ENCODE measurements at regions not wholly inside any gene's neighbourhood (a gene's known extent, or its start where the extent isn't known, plus 50 kb on each side); places are given as distances from the start of the nearest gene placed in this dataset.

DNA sequence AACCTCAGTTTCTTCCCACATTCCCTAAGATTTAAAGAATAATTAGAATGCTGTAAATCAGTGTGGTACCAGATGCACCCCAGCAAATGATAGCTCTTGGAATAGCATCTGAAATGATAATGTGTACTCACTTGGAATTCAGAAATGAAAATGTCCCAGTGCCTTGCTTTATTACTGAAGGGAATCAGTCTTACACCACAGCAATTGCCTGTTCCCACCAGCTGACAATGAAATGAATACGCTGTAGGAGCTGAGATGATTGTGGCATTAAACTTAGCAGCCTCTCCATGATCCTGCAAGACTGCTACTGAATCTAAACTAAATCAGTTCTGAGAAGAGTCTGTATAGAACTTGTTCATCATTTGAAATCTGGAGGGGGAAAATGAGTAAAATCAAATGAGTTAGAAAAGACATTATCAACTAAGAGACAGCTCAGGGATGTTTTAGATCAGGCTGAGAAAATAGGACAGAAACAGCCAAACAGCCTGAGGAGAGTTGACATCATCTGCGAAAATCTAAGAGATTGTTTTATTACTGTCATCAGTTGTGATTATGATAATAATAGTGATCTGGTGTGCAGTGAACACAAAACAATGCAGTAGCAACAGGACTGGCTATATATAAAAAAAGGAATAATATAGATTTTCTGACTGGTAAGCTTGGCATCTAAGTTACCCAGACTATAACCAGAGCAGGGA, 108.6 kb upstream of the SLC13A1 start:
- CTCF ChIA-PET: no interaction called here
- Histone ChIP-seq H3K14ac (replicated peaks; ENCODE audit: low read depth, low read length) (no peak overlapping the region), H3K79me1 (ENCODE audit: low read depth in 1 of 2, low read length in 2 of 2) (no peaks in the 10 kb centered on the region), H3K4ac (ENCODE audit: low read depth, low read length) (no peak overlapping the region), H3K4me1 (ENCODE audit: control insufficient read depth, insufficient read depth, low read length) (no peaks in the 10 kb centered on the region), H3K36me3 (ENCODE audit: control insufficient read depth, insufficient read depth, low read length) (no peaks in the 10 kb centered on the region), H3K9me1 (ENCODE audit: insufficient read depth, low read length) (no peaks in the 10 kb centered on the region), H3K9ac (ENCODE audit: low read depth, low read length) (no peak overlapping the region), H3K18ac (ENCODE audit: low read depth, low read length) (no peak overlapping the region), H3K23ac (ENCODE audit: low read depth, low read length) (no peak overlapping the region), H2BK120ac (ENCODE audit: low read depth, low read length) (no peak overlapping the region), H3K56ac (ENCODE audit: extremely low read depth, insufficient read depth, low read length) (no peak overlapping the region), H2AK5ac (ENCODE audit: low read depth, low read length) (no peak overlapping the region), H2BK15ac (ENCODE audit: low read depth, low read length) (no peak overlapping the region), H3K27ac (ENCODE audit: insufficient read depth, low read length) (no peak overlapping the region), H2AFZ (replicated peaks; ENCODE audit: low read length, poor library complexity) (no peak overlapping the region), H2BK20ac (ENCODE audit: low read depth, low read length) (no peak overlapping the region), H4K91ac (ENCODE audit: insufficient read depth, low read depth, low read length) (no peak overlapping the region), H3K4me3 (ENCODE audit: insufficient read depth, low read depth, low read length) (no peak overlapping the region), H4K8ac (ENCODE audit: low read depth in 2 of 2, low read length in 2 of 2) (no peak overlapping the region), H2AK9ac (replicated peaks; ENCODE audit: low read depth, low read length, poor library complexity) (no peak overlapping the region), H3K9me3 (ENCODE audit: control insufficient read depth, insufficient read depth, low read length) (no peaks in the 10 kb centered on the region), H3K27me3 (ENCODE audit: control insufficient read depth, insufficient read depth, low read length) (no peaks in the 10 kb centered on the region), H4K20me1 (ENCODE audit: insufficient read depth, low read length) (no peaks in the 10 kb centered on the region), H3K4me2 (ENCODE audit: low read depth, low read length) (no peak overlapping the region), H2BK5ac (ENCODE audit: low read depth, low read length, poor library complexity, severe bottlenecking) (no peak overlapping the region), H4K5ac (ENCODE audit: low read depth, low read length) (no peak overlapping the region)
- ATAC-seq (ENCODE audit: low read depth) (no peak), DNase-seq (no peak)
- TF ChIP-seq CTCF (conservative IDR thresholded peaks at IDR 0.05; ENCODE audit: low read depth, low read length): no peak
- TF ChIP-seq FOS (IDR thresholded peaks at IDR 0.05; ENCODE audit: low read depth, low read length): no peak
- no peak for TF ChIP-seq ELK1 (IDR thresholded peaks at IDR 0.05; ENCODE audit: borderline replicate concordance, low read depth, low read length)
- no peak for TF ChIP-seq POLR2A (IDR thresholded peaks at IDR 0.05; ENCODE audit: low read depth, low read length)
- no peak for TF ChIP-seq MAFK (IDR thresholded peaks at IDR 0.05; ENCODE audit: low read depth, low read length)
- TF ChIP-seq MXI1 (IDR thresholded peaks at IDR 0.05; ENCODE audit: borderline replicate concordance, low read depth, low read length): no peak
- TF ChIP-seq NFE2L2 (IDR thresholded peaks at IDR 0.05; ENCODE audit: low read depth, low read length): no peak
- TF ChIP-seq, protein P1, sequence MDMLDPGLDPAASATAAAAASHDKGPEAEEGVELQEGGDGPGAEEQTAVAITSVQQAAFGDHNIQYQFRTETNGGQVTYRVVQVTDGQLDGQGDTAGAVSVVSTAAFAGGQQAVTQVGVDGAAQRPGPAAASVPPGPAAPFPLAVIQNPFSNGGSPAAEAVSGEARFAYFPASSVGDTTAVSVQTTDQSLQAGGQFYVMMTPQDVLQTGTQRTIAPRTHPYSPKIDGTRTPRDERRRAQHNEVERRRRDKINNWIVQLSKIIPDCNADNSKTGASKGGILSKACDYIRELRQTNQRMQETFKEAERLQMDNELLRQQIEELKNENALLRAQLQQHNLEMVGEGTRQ (IDR thresholded peaks at IDR 0.05; ENCODE audit: low read depth, low read length): no peak
- TF ChIP-seq SMC3 (IDR thresholded peaks at IDR 0.05; ENCODE audit: low read depth, low read length): no peak
- no peak for TF ChIP-seq BHLHE40 (IDR thresholded peaks at IDR 0.05; ENCODE audit: low read depth, low read length)
- TF ChIP-seq MAZ (IDR thresholded peaks at IDR 0.05; ENCODE audit: borderline replicate concordance, low read depth, low read length): no peak
- TF ChIP-seq RAD21 (IDR thresholded peaks at IDR 0.05; ENCODE audit: low read length): no peak
- TF ChIP-seq CEBPB (IDR thresholded peaks at IDR 0.05; ENCODE audit: low read depth, low read length): no peak
- intact Hi-C loops (cut with micrococcal nuclease) (no loop called here), in situ Hi-C loops (cut with MboI; ENCODE audit: low sequenced_read_pairs) (no loop called here), dilution Hi-C loops (cut with HindIII; ENCODE audit: low sequenced_read_pairs, unreplicated experiment) (no loop called here)
- POLR2A ChIA-PET (ENCODE audit: unreplicated experiment): no interaction called here
- WGBS, 2 experiments (ENCODE audit: extremely low coverage in 2 of 2, insufficient read length in 1 of 2): no CpG with 5 or more reads among the region's 2 CpGs
- BruUV-seq (replicated peaks): no TSS peak
